C4-2B (cell line): ENCODE measurements at regions not wholly inside any gene's neighbourhood (a gene's known extent, or its start where the extent isn't known, plus 50 kb on each side); places are given as distances from the start of the nearest gene placed in this dataset.

Experiments
- CTCF ChIP-seq: fragments of 450-650 bp; conservative IDR thresholded peaks from 2 replicates; pipeline ENCODE4 v1.5.1; 2017; ENCODE audit warnings: mild to moderate bottlenecking
- ZFX ChIP-seq: fragments of 450-650 bp; IDR thresholded peaks from 2 replicates; pipeline ENCODE4 v1.6.1; 2017

- TF ChIP-seq CTCF (no peak), ZFX (no peak)
Observed at GRCh38 chr12:67410246-67410645, 141.1 kb downstream of the CAND1 start.
